ENCODE measurements at regions not wholly inside any gene's neighbourhood (a gene's known extent, or its start where the extent isn't known, plus 50 kb on each side); places are given as distances from the start of the nearest gene placed in this dataset.
"Not testable (repeated sequence)": the region's sequence is repeated elsewhere in the genome, so short reads cannot be mapped to it uniquely, and the experiment has no call there.

- no peak for DNase-seq
Observed at GRCh38 chr5:88090506-88090905, 178.1 kb downstream of the TMEM161B start.

- no peak for DNase-seq
Observed at GRCh38 chr5:88089719-88090390, 178.8 kb downstream of the TMEM161B start.

- no peak for DNase-seq
Observed at GRCh38 chr5:88085462-88085861, 183.2 kb downstream of the TMEM161B start.

- no peak for DNase-seq
Observed at GRCh38 chr5:88081877-88082276, 186.8 kb downstream of the TMEM161B start.

- no peak for DNase-seq
Observed at GRCh38 chr5:88063813-88064212, 204.8 kb downstream of the TMEM161B start.

GRCh38 chr5:88060194-88060593 is 208.5 kb downstream of the TMEM161B start:
- DNase-seq, result no peak

GRCh38 chr5:88058625-88059024 is 210.0 kb downstream of the TMEM161B start:
- no peak for DNase-seq

GRCh38 chr5:88052468-88052867 is 216.2 kb downstream of the TMEM161B start:
- not testable (repeated sequence) for DNase-seq

- DNase-seq, result no peak
Observed at GRCh38 chr5:88051148-88051547, 217.5 kb downstream of the TMEM161B start.

GRCh38 chr5:88049737-88050136 is 218.9 kb downstream of the TMEM161B start:
- no peak for DNase-seq

- DNase-seq, result no peak
Observed at GRCh38 chr5:88049156-88049555, 219.5 kb downstream of the TMEM161B start.

- DNase-seq, result no peak
Observed at GRCh38 chr5:88045931-88046461, 222.6 kb downstream of the TMEM161B start.

- DNase-seq, result no peak
Observed at GRCh38 chr5:88045165-88045564, 223.5 kb downstream of the TMEM161B start.

- DNase-seq, result no peak
Observed at GRCh38 chr5:88034520-88034919, 234.1 kb downstream of the TMEM161B start.

GRCh38 chr5:88033191-88033590 is 235.5 kb downstream of the TMEM161B start:
- no peak for DNase-seq

- no peak for DNase-seq
Observed at GRCh38 chr5:88029011-88029410, 239.6 kb downstream of the TMEM161B start.

- DNase-seq, result no peak
Observed at GRCh38 chr5:88021141-88021540, 247.5 kb downstream of the TMEM161B start.

- not testable (repeated sequence) for DNase-seq
Observed at GRCh38 chr5:88014984-88015383, 253.7 kb downstream of the TMEM161B start.

GRCh38 chr5:88000877-88001276 is 267.8 kb downstream of the TMEM161B start:
- DNase-seq, result no peak

- DNase-seq, result no peak
Observed at GRCh38 chr5:87997662-87998061, 271.0 kb downstream of the TMEM161B start.

GRCh38 chr5:87966213-87966612 is 302.4 kb downstream of the TMEM161B start:
- no peak for DNase-seq

- DNase-seq, result no peak
Observed at GRCh38 chr5:87954121-87954520, 314.5 kb downstream of the TMEM161B start.

- no peak for DNase-seq
Observed at GRCh38 chr5:87951661-87952060, 317.0 kb downstream of the TMEM161B start.

- DNase-seq, result no peak
Observed at GRCh38 chr5:87949676-87950631, 318.7 kb downstream of the TMEM161B start.
